ENCODE measurements at regions not wholly inside any gene's neighbourhood (a gene's known extent, or its start where the extent isn't known, plus 50 kb on each side); places are given as distances from the start of the nearest gene placed in this dataset.

DNA sequence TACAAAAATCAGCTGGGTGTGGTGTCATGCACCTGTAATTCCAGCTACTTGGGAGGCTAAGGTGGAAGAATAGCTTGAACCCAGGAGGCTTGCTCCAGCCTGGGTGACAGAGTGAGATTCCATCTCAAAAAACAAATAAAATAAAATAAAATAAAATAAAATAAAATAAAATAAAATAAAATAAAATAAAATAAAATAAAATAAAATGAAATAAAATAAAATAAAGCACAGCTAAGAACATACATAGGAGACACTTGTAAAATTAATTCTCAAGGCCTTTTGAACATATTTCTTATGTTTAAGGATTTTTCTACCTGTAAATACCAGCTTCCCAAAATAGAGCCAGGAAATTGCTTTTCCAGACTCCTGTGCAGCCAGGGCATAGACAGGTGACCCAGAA lies 703.0 kb downstream of the ZPLD1 start:
- H3K27me3 ChIP-seq (ENCODE audit: insufficient read depth, low read depth, severe bottlenecking) = no peaks in the 10 kb centered on the region
- H3K9me3 ChIP-seq (ENCODE audit: severe bottlenecking) = no peaks in the 10 kb centered on the region

DNA sequence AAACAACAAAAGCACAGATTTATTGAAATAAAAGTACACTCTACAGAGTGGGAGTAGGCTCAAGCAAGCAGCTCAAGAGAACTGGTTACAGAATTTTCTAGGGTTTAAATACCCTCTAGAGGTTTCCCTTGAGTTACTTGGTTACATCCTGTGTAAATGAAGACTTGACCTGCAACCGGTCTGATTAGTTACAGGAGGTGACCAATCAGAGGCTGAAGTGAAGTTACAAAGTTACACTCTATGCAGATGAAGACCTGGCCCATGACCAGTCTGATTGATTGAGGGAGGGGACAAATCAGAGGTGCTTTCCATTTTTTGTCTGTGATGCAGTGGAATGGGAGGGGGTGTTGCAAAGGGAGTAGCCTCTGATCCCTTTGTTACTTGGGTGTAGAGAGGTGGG lies 723.4 kb downstream of the ZPLD1 start:
- H3K36me3 ChIP-seq = no peaks in the 10 kb centered on the region
- no peak for DNase-seq
- no peaks in the 10 kb centered on the region for H3K9me3 ChIP-seq (ENCODE audit: severe bottlenecking)
- no peak overlapping the region for H3K27ac ChIP-seq
- TF ChIP-seq, protein P1, sequence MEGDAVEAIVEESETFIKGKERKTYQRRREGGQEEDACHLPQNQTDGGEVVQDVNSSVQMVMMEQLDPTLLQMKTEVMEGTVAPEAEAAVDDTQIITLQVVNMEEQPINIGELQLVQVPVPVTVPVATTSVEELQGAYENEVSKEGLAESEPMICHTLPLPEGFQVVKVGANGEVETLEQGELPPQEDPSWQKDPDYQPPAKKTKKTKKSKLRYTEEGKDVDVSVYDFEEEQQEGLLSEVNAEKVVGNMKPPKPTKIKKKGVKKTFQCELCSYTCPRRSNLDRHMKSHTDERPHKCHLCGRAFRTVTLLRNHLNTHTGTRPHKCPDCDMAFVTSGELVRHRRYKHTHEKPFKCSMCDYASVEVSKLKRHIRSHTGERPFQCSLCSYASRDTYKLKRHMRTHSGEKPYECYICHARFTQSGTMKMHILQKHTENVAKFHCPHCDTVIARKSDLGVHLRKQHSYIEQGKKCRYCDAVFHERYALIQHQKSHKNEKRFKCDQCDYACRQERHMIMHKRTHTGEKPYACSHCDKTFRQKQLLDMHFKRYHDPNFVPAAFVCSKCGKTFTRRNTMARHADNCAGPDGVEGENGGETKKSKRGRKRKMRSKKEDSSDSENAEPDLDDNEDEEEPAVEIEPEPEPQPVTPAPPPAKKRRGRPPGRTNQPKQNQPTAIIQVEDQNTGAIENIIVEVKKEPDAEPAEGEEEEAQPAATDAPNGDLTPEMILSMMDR (IDR thresholded peaks at IDR 0.05; ENCODE audit: low read depth, low read length) = no peak
- no peak overlapping the region for H3K4me3 ChIP-seq (ENCODE audit: low read depth, low read length)
- no peaks in the 10 kb centered on the region for H3K27me3 ChIP-seq (ENCODE audit: insufficient read depth, low read depth, severe bottlenecking)

More for the DNA sequence above, 703.0 kb downstream of the ZPLD1 start:
- Histone ChIP-seq H3K27ac (no peak overlapping the region), H3K36me3 (no peaks in the 10 kb centered on the region), H3K4me3 (ENCODE audit: low read depth, low read length) (no peak overlapping the region)
- TF ChIP-seq, protein P1 (IDR thresholded peaks at IDR 0.05; ENCODE audit: low read depth, low read length) = no peak
- DNase-seq = no peak

DNA sequence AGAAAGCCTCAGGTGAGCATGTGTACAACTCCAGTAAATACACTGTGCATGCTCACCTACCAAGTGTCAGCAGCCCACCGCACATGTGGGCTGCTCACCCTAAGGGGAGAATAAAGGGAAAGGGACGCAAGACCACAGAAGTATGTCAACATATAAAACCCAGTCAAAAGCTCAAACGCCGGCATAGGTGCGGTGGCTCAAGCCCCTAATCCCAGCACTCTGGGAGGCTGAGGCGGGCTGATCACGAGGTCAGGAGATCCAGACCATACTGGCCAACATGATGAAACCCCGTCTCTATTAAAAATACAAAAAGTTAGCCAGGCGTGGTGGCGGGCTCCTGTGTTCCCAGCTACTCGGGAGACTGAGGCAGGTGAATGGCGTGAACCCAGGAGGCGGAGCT lies 732.1 kb downstream of the ZPLD1 start:
- no peaks in the 10 kb centered on the region for H3K9me3 ChIP-seq (ENCODE audit: severe bottlenecking)
- DNase-seq = no peak
- H3K4me3 ChIP-seq (ENCODE audit: low read depth, low read length) = no peak overlapping the region
- no peaks in the 10 kb centered on the region for H3K36me3 ChIP-seq
- TF ChIP-seq, protein P1 (IDR thresholded peaks at IDR 0.05; ENCODE audit: low read depth, low read length) = no peak
- no peaks in the 10 kb centered on the region for H3K27me3 ChIP-seq (ENCODE audit: insufficient read depth, low read depth, severe bottlenecking)
- H3K27ac ChIP-seq = no peak overlapping the region

DNA sequence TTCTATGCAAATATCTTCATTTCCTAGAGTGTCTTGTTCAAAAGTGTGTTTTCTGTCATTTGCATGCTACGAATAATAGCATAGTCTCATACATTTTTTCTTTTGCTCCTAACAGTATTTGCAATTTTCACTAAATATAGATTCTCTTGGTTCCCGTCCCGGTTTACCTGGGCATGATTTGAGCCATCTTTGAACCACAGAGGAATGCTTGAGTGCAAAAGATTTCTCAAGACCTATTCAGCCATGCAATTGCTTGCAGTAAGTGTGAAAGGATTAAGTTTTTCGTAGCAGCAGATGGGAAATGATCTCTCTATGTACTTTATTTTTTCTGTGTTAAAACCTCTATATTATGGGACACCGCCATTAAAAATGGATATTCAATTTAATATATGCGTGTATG lies 733.0 kb downstream of the ZPLD1 start:
- Histone ChIP-seq H3K27me3 (ENCODE audit: insufficient read depth, low read depth, severe bottlenecking) (no peaks in the 10 kb centered on the region), H3K36me3 (no peaks in the 10 kb centered on the region), H3K4me3 (ENCODE audit: low read depth, low read length) (no peak overlapping the region), H3K9me3 (ENCODE audit: severe bottlenecking) (no peaks in the 10 kb centered on the region), H3K27ac (no peak overlapping the region)
- TF ChIP-seq, protein P1 (IDR thresholded peaks at IDR 0.05; ENCODE audit: low read depth, low read length) = no peak
- no peak for DNase-seq

DNA sequence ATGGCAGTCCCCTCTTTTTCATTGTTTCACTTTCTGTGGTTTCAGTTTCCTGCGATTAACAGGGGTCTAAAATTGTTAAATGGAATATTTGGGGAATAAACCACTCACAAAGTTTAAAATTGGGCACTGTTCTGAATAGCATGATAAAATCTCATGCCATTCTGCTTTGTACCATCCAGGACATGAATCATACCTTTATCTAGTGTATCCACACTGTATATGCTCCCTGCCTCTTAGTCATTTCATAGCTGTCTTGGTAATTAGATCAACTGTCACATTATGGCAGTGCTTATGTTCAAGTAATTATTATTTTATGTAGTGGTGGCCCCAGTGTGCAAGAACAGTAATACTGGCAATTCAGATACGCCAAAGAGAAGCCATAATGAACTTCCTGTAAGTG lies 734.5 kb downstream of the ZPLD1 start:
- Histone ChIP-seq H3K4me3 (ENCODE audit: low read depth, low read length) (no peak overlapping the region), H3K27ac (no peak overlapping the region), H3K9me3 (ENCODE audit: severe bottlenecking) (no peaks in the 10 kb centered on the region), H3K36me3 (no peaks in the 10 kb centered on the region), H3K27me3 (ENCODE audit: insufficient read depth, low read depth, severe bottlenecking) (no peaks in the 10 kb centered on the region)
- no peak for DNase-seq
- TF ChIP-seq, protein P1 (IDR thresholded peaks at IDR 0.05; ENCODE audit: low read depth, low read length) = no peak

DNA sequence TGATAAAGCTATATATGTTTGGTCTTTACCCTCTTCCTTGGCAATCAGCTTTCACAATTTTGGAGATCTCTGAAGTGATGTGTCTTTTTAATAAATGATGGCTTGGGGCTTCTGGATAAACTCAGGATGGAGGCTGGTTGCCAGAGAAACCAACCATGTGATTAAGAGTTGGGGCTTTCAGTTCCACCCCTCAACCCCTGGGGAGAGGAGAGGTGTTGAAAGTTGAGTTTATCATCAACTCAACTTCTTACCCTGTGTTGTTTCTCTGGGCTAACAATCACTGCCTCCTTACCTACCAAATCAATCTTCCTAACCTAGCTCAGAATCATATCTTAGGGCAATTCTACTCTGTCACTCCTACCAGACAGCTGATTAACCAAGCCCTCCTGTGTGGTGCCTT lies 735.8 kb downstream of the ZPLD1 start:
- Histone ChIP-seq H3K36me3 (no peaks in the 10 kb centered on the region), H3K4me3 (ENCODE audit: low read depth, low read length) (no peak overlapping the region), H3K9me3 (ENCODE audit: severe bottlenecking) (no peaks in the 10 kb centered on the region), H3K27me3 (ENCODE audit: insufficient read depth, low read depth, severe bottlenecking) (no peaks in the 10 kb centered on the region), H3K27ac (no peak overlapping the region)
- TF ChIP-seq, protein P1 (IDR thresholded peaks at IDR 0.05; ENCODE audit: low read depth, low read length) = no peak
- no peak for DNase-seq
